Vagina (tissue), 2 donors: ENCODE measurements at regions not wholly inside any gene's neighbourhood (a gene's known extent, or its start where the extent isn't known, plus 50 kb on each side); places are given as distances from the start of the nearest gene placed in this dataset.
A peak's percentile ranks its signal among the peaks of the same experiment; 100 is the strongest.

Experiments
- DNase-seq, 2 donors: peaks; one replicate each; pipeline ENCODE4 v3.0.0-alpha.2; 2017; ENCODE audit errors: extremely low spot score in 2 of 2
- H3K27ac ChIP-seq: fragments of 200-600 bp; sonication (generic); one replicate; pipeline ENCODE4 v1.5.1; 2019
- H3K27me3 ChIP-seq: fragments of 200-600 bp; sonication (generic); one replicate; pipeline ENCODE4 v1.5.1; 2019
- H3K36me3 ChIP-seq, 2 donors: fragments of 200-600 bp; sonication (generic); one replicate each; pipeline ENCODE4 v1.5.1; 2017 to 2019
- H3K4me1 ChIP-seq: fragments of 200-600 bp; sonication (generic); one replicate; pipeline ENCODE4 v1.5.1; 2019
- H3K4me3 ChIP-seq, 2 donors: fragments of 200-600 bp; sonication (generic); 1 replicate in 1 of 2; 2 replicates in 1 of 2; pipeline ENCODE4 v1.5.1; 2016 to 2019
- H3K9me3 ChIP-seq: fragments of 200-600 bp; sonication (generic); one replicate; pipeline ENCODE4 v1.5.1; 2019
- POLR2A ChIP-seq, 2 donors: fragments of 450-650 bp; IDR thresholded peaks; one replicate each; pipeline ENCODE4 v1.6.1; 2017; ENCODE audit warnings: antibody characterized with exemption in 2 of 2, mild to moderate bottlenecking in 2 of 2, moderate library complexity in 2 of 2
- POLR2AphosphoS5 ChIP-seq, 2 donors: sonication (generic); formaldehyde crosslinking; IDR thresholded peaks; one replicate each; pipeline ENCODE4 v1.9.0; 2017; ENCODE audit warnings: antibody characterized with exemption in 2 of 2, mild to moderate bottlenecking in 2 of 2, low read depth in 1 of 2; ENCODE audit not compliant: insufficient read depth in 1 of 2
- intact Hi-C: fragments of 100-400 bp; cut with DNase I; formaldehyde crosslinking; loops from one replicate; pipeline ENCODE4 v1.15.1; 2023
- TF ChIP-seq, protein P1 (sequence below), 3 experiments: fragments of 450-650 bp in 2 of 3; fragments of 200-600 bp in 1 of 3; sonication (generic) in 1 of 3; IDR thresholded peaks; one replicate each; pipeline ENCODE4 v1.5.1; 2017 to 2019; ENCODE audit warnings: antibody characterized with exemption in 3 of 3, mild to moderate bottlenecking in 2 of 3, moderate library complexity in 2 of 3

DNA sequence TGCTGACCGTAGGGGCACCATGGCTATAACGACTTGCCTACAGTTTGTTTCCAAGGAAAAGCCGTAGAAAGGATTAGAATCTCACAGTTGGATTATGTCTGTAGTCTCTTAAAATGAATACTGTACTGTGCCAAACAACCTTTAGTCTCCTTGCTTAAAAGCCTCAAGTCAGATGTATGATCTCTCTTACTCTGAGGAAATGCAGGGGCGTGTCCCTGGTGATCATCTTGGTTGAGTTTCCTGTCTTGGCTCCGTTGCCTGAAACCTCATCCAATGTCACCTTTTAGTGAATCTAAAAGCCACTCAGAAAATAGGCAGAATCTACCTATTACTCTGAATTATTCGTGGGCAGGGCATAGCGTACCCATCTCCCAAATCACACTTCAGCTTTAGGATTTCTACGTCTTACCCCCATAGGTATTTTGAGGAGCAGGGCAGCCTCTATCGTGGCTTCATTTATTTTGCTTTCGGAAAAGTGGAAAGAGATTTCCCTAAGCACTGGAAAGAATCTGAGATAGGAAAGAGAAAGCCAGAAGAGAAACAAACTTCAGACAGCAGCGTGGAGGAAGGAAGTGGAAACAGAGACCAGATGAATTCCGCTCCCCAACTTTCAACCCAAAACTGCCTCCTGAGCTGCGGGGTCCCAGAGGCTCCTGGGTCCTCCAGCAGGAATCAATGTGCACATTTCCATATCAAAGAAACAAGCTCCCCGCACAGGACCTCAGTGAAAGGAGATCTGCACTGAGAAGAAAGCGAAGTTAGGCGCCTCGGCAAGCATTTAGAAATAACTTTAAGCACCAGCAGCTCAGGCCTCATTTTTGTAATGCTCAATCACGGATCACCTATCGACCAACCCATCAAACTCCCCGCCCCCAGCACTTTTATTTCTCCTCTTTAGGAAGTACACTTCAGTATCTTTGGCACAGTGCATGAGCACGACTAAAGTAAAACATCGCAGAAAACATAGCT, 245.8 kb downstream of the ETS1 start:
- DNase-seq = no peak
- no peaks in the 10 kb centered on the region for H3K27me3 ChIP-seq
- intact Hi-C loops = no loop called here
- H3K4me1 ChIP-seq = peaks cover 7% of the 10 kb centered on the region
- TF ChIP-seq POLR2AphosphoS5 (IDR thresholded peaks at IDR 0.05; ENCODE audit: insufficient read depth in 1 of 2, low read depth in 1 of 2) (peak in 1 of 2 donors; percentile 7), POLR2A (IDR thresholded peaks at IDR 0.05) (no peak)
- H3K27ac ChIP-seq = no peak overlapping the region
- H3K4me3 ChIP-seq = no peak overlapping the region
- no peaks in the 10 kb centered on the region for H3K36me3 ChIP-seq
- H3K9me3 ChIP-seq = no peaks in the 10 kb centered on the region

DNA sequence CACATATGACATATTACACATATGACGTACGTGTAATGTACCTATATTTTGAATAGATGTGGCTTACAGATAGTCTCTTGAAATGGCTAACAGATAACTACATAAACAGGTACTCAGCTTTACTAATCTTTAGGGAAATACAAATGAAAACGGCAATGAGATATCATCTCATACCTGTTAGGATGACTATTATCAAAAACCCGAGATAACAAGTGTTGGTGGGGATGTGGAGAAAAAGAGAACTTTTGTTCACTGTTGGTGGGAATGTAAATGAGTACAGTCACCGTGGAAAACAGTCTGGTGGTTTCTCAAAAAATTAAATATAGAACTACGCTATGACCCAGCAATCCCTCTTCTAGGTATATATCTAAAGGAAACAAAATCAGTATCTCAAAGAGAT, 247.6 kb downstream of the ETS1 start:
- intact Hi-C loops = no loop called here
- Histone ChIP-seq H3K9me3 (no peaks in the 10 kb centered on the region), H3K27me3 (no peaks in the 10 kb centered on the region), H3K4me1 (peaks cover 17% of the 10 kb centered on the region), H3K27ac (no peak overlapping the region), H3K4me3 (no peak overlapping the region), H3K36me3 (no peaks in the 10 kb centered on the region)
- DNase-seq = no peak
- no peak for TF ChIP-seq POLR2AphosphoS5 (IDR thresholded peaks at IDR 0.05; ENCODE audit: insufficient read depth in 1 of 2, low read depth in 1 of 2)
- TF ChIP-seq POLR2A (IDR thresholded peaks at IDR 0.05) = no peak
- TF ChIP-seq, protein P1, sequence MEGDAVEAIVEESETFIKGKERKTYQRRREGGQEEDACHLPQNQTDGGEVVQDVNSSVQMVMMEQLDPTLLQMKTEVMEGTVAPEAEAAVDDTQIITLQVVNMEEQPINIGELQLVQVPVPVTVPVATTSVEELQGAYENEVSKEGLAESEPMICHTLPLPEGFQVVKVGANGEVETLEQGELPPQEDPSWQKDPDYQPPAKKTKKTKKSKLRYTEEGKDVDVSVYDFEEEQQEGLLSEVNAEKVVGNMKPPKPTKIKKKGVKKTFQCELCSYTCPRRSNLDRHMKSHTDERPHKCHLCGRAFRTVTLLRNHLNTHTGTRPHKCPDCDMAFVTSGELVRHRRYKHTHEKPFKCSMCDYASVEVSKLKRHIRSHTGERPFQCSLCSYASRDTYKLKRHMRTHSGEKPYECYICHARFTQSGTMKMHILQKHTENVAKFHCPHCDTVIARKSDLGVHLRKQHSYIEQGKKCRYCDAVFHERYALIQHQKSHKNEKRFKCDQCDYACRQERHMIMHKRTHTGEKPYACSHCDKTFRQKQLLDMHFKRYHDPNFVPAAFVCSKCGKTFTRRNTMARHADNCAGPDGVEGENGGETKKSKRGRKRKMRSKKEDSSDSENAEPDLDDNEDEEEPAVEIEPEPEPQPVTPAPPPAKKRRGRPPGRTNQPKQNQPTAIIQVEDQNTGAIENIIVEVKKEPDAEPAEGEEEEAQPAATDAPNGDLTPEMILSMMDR (IDR thresholded peaks at IDR 0.05) = no peak

DNA sequence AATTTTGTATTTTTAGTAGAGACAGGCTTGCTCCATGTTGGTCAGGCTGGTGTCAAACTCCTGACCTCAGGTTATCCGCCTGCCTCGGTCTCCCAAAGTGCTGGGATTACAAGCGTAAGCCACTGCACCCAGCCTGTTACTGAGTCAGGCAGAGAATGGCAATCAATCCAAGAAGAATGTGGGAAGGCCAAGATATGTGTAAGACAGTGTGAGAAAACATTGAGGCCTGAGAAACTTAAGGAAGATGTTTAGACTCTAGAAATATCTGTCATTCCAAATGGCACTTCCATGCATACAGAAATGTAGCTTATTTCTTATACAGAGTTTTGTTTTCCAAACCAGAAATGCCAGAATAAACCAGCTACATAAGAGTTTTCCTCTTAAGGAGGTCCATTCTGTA, 248.5 kb downstream of the ETS1 start:
- H3K36me3 ChIP-seq = no peaks in the 10 kb centered on the region
- H3K4me3 ChIP-seq = no peak overlapping the region
- no peak overlapping the region for H3K27ac ChIP-seq
- no peak for DNase-seq
- TF ChIP-seq, protein P1 (IDR thresholded peaks at IDR 0.05) = no peak
- TF ChIP-seq POLR2AphosphoS5 (IDR thresholded peaks at IDR 0.05; ENCODE audit: insufficient read depth in 1 of 2, low read depth in 1 of 2) (no peak), POLR2A (IDR thresholded peaks at IDR 0.05) (no peak)
- intact Hi-C loops = no loop called here
- no peaks in the 10 kb centered on the region for H3K27me3 ChIP-seq
- H3K4me1 ChIP-seq = peaks cover 17% of the 10 kb centered on the region
- no peaks in the 10 kb centered on the region for H3K9me3 ChIP-seq

DNA sequence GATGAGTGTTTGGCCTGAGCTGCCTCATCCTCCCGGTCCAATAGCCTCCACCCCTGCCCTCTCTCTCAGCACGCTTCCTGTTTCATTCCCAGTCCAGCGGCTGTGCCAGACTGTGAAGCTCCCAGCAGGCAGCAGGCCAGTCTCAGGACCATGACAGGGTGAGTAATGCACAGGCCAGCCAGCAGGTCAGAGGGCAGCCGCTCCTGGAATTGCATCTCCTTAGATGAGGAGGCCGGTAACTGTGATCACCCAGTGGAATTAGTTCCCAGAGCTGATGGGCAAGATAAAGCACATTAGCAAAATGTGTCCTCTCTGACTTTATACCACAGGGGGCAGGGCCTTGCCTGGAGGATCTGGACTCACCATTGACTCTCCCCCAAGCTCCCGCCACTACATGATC, 251.2 kb downstream of the ETS1 start:
- H3K27ac ChIP-seq = no peak overlapping the region

DNA sequence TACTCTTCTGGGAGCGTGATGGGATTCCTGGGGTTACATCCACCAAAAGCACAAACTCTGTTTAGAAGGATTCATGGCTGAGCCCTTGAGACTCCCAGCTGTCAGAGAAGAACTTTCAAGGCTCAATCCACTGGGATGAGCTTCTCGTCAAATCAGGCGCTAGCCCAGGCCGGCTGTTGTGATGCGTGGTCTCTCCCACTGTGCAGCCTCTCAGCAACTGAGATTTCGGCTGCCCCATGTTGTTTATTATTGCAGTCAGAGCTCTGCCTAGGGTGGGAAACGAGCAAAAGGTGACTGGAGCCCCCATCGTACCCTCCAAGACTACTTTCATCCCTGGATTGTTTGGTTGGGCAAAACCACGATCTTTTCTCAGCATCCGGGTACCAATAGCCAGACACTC, 251.6 kb downstream of the ETS1 start:
- TF ChIP-seq, protein P1 (IDR thresholded peaks at IDR 0.05) = no peak
- TF ChIP-seq POLR2A (IDR thresholded peaks at IDR 0.05) = no peak
- TF ChIP-seq POLR2AphosphoS5 (IDR thresholded peaks at IDR 0.05; ENCODE audit: insufficient read depth in 1 of 2, low read depth in 1 of 2) = no peak
- Histone ChIP-seq H3K27ac (no peak overlapping the region), H3K9me3 (no peaks in the 10 kb centered on the region), H3K4me1 (peaks cover 9% of the 10 kb centered on the region), H3K36me3 (no peaks in the 10 kb centered on the region), H3K27me3 (no peaks in the 10 kb centered on the region), H3K4me3 (no peak overlapping the region)
- DNase-seq = no peak
- intact Hi-C loops = no loop called here

More for the DNA sequence above, 251.2 kb downstream of the ETS1 start:
- H3K4me3 ChIP-seq = no peak overlapping the region
- H3K4me1 ChIP-seq = peaks cover 9% of the 10 kb centered on the region
- H3K36me3 ChIP-seq = no peaks in the 10 kb centered on the region
- H3K9me3 ChIP-seq = no peaks in the 10 kb centered on the region
- intact Hi-C loops = no loop called here
- no peak for TF ChIP-seq POLR2A (IDR thresholded peaks at IDR 0.05)
- TF ChIP-seq POLR2AphosphoS5 (IDR thresholded peaks at IDR 0.05; ENCODE audit: insufficient read depth in 1 of 2, low read depth in 1 of 2) = no peak
- TF ChIP-seq, protein P1 (IDR thresholded peaks at IDR 0.05) = no peak
- H3K27me3 ChIP-seq = no peaks in the 10 kb centered on the region
- DNase-seq = no peak
